SK-N-SH treated with all-trans-retinoic acid at 6 μM for 48 hours (cell line): ENCODE measurements at regions not wholly inside any gene's neighbourhood (a gene's known extent, or its start where the extent isn't known, plus 50 kb on each side); places are given as distances from the start of the nearest gene placed in this dataset.

Experiments
- ATAC-seq: fragments of 200-7000 bp; cut with Tn5 transposase; 3 replicates; pipeline ENCODE4 v1.9.1; 2020; ENCODE audit warnings: mild to moderate bottlenecking, moderate library complexity
- ARNTL ChIP-seq: fragments of 450-650 bp; formaldehyde crosslinking; IDR thresholded peaks from 2 replicates; pipeline ENCODE4 v1.5.0; 2020; ENCODE audit warnings: low read depth, mild to moderate bottlenecking, moderate library complexity, borderline replicate concordance
- BACH2 ChIP-seq: fragments of 250-450 bp; sonication (Bioruptor Pico); IDR thresholded peaks from 2 replicates; pipeline ENCODE4 v1.9.0; 2021; ENCODE audit warnings: mild to moderate bottlenecking, borderline replicate concordance
- CSDC2 ChIP-seq: fragments of 250-450 bp; sonication (Bioruptor Pico); IDR thresholded peaks from 2 replicates; pipeline ENCODE4 v1.5.0; 2020; ENCODE audit warnings: mild to moderate bottlenecking, moderate library complexity
- CSRNP3 ChIP-seq: fragments of 250-450 bp; sonication (Bioruptor Pico); IDR thresholded peaks from 2 replicates; pipeline ENCODE4 v1.5.1; 2021; ENCODE audit warnings: mild to moderate bottlenecking, moderate library complexity
- ESRRG ChIP-seq: fragments of 250-450 bp; sonication (Bioruptor Pico); IDR thresholded peaks from 2 replicates; pipeline ENCODE4 v1.6.1; 2021; ENCODE audit warnings: mild to moderate bottlenecking
- GLIS3 ChIP-seq: fragments of 250-450 bp; sonication (Bioruptor Pico); IDR thresholded peaks from 2 replicates; pipeline ENCODE4 v1.5.0; 2020; ENCODE audit warnings: mild to moderate bottlenecking, moderate library complexity
- ISL1 ChIP-seq: fragments of 250-450 bp; sonication (Bioruptor Pico); IDR thresholded peaks from 2 replicates; pipeline ENCODE4 v2.1.2; 2022; ENCODE audit warnings: mild to moderate bottlenecking, moderate library complexity
- OSR1 ChIP-seq: fragments of 250-450 bp; sonication (Bioruptor Pico); IDR thresholded peaks from 2 replicates; pipeline ENCODE4 v1.8.0; 2022; ENCODE audit warnings: moderate library complexity, mild to moderate bottlenecking, inconsistent platforms
- PATZ1 ChIP-seq: fragments of 250-450 bp; sonication (Bioruptor Pico); IDR thresholded peaks from 2 replicates; pipeline ENCODE4 v1.8.0; 2020; ENCODE audit warnings: mild to moderate bottlenecking, moderate library complexity, borderline replicate concordance
- POU6F1 ChIP-seq: fragments of 250-450 bp; sonication (Bioruptor Pico); IDR thresholded peaks from 2 replicates; pipeline ENCODE4 v1.8.0; 2021; ENCODE audit warnings: low read depth, mild to moderate bottlenecking, moderate library complexity, borderline replicate concordance
- PPARA ChIP-seq: fragments of 250-450 bp; sonication (Bioruptor Pico); IDR thresholded peaks from 2 replicates; pipeline ENCODE4 v1.5.0; 2020; ENCODE audit warnings: mild to moderate bottlenecking, borderline replicate concordance
- RARB ChIP-seq: fragments of 250-450 bp; sonication (Bioruptor Pico); IDR thresholded peaks from 2 replicates; pipeline ENCODE4 v1.8.0; 2021; ENCODE audit warnings: mild to moderate bottlenecking, moderate library complexity
- SNAI2 ChIP-seq: fragments of 250-450 bp; sonication (Bioruptor Pico); IDR thresholded peaks from 2 replicates; pipeline ENCODE4 v1.5.0; 2020; ENCODE audit warnings: mild to moderate bottlenecking, moderate library complexity
- TCF4 ChIP-seq: fragments of 250-450 bp; sonication (Bioruptor Pico); IDR thresholded peaks from 2 replicates; pipeline ENCODE4 v1.8.0; 2021; ENCODE audit warnings: mild to moderate bottlenecking, moderate library complexity, borderline replicate concordance
- TOX ChIP-seq: fragments of 250-450 bp; sonication (Bioruptor Pico); IDR thresholded peaks from 2 replicates; pipeline ENCODE4 v1.8.0; 2021; ENCODE audit warnings: mild to moderate bottlenecking, moderate library complexity, borderline replicate concordance
- ZC3H10 ChIP-seq: fragments of 250-450 bp; sonication (Bioruptor Pico); IDR thresholded peaks from 2 replicates; pipeline ENCODE4 v1.5.1; 2021; ENCODE audit warnings: mild to moderate bottlenecking, moderate library complexity
- ZFP3 ChIP-seq: fragments of 250-450 bp; sonication (Bioruptor Pico); IDR thresholded peaks from 2 replicates; pipeline ENCODE4 v1.5.0; 2020; ENCODE audit warnings: mild to moderate bottlenecking, moderate library complexity
- ZFP30 ChIP-seq: fragments of 450-650 bp; formaldehyde crosslinking; IDR thresholded peaks from 2 replicates; pipeline ENCODE4 v1.5.0; 2022; ENCODE audit warnings: mild to moderate bottlenecking, moderate library complexity
- ZNF565 ChIP-seq: fragments of 450-650 bp; formaldehyde crosslinking; conservative IDR thresholded peaks from 2 replicates; pipeline ENCODE4 v1.5.0; 2020; ENCODE audit warnings: low read depth, mild to moderate bottlenecking, moderate library complexity
- ZNF70 ChIP-seq: fragments of 450-650 bp; formaldehyde crosslinking; IDR thresholded peaks from 2 replicates; pipeline ENCODE4 v1.5.0; 2020; ENCODE audit warnings: mild to moderate bottlenecking, moderate library complexity
- ZNF8 ChIP-seq: fragments of 450-650 bp; formaldehyde crosslinking; IDR thresholded peaks from 2 replicates; pipeline ENCODE4 v1.5.0; 2020; ENCODE audit warnings: mild to moderate bottlenecking, moderate library complexity
- TF ChIP-seq, protein P1 (sequence below): fragments of 250-450 bp; sonication (Bioruptor Pico); IDR thresholded peaks from 2 replicates; pipeline ENCODE4 v1.5.0; 2020; ENCODE audit warnings: mild to moderate bottlenecking, moderate library complexity
- TF ChIP-seq, protein P2 (sequence below): fragments of 250-450 bp; sonication (Bioruptor Pico); IDR thresholded peaks from 2 replicates; pipeline ENCODE4 v1.5.1; 2020; ENCODE audit warnings: low read depth, mild to moderate bottlenecking, moderate library complexity

DNA sequence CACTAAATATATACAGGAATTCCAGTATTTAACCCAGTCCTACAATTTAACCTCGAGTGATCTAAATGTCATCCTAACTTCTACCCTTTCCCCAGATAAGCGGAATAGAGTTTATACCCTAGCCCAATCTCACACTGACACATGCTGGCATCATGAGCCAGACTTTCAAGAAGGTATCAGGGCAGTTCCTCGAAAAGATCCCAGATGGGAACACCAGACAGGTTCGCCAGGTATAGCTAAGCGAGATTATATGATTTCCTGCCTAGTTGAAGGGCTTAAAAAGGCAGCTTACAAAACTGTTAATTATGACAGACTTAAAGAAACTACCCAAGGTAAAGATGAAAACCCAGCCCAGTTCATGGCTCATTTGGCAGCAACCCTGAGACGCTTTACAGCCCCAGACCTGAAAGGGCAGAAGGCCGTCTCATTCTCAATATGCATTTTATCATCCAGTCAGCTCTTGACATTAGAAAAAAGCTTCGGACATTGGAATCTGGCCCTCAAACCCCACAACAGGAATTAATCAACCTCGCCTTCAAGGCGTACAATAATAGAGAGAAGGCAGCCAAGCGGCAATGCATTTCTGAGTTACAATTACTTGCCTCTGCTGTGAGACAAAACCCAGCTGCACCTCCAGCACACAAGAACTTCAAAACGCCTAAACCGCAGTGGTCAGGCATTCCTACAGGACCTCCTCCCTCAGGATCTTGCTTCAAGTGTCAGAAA is 668.2 kb upstream of the PKDCC start:
- no peak for ATAC-seq
- TF ChIP-seq ZNF565 (CRISPR knock-in tag) = no peak
- no peak for TF ChIP-seq ESRRG
- TF ChIP-seq ZC3H10 (CRISPR knock-in tag) = no peak
- no peak for TF ChIP-seq PPARA (CRISPR knock-in tag)
- TF ChIP-seq, protein P1, sequence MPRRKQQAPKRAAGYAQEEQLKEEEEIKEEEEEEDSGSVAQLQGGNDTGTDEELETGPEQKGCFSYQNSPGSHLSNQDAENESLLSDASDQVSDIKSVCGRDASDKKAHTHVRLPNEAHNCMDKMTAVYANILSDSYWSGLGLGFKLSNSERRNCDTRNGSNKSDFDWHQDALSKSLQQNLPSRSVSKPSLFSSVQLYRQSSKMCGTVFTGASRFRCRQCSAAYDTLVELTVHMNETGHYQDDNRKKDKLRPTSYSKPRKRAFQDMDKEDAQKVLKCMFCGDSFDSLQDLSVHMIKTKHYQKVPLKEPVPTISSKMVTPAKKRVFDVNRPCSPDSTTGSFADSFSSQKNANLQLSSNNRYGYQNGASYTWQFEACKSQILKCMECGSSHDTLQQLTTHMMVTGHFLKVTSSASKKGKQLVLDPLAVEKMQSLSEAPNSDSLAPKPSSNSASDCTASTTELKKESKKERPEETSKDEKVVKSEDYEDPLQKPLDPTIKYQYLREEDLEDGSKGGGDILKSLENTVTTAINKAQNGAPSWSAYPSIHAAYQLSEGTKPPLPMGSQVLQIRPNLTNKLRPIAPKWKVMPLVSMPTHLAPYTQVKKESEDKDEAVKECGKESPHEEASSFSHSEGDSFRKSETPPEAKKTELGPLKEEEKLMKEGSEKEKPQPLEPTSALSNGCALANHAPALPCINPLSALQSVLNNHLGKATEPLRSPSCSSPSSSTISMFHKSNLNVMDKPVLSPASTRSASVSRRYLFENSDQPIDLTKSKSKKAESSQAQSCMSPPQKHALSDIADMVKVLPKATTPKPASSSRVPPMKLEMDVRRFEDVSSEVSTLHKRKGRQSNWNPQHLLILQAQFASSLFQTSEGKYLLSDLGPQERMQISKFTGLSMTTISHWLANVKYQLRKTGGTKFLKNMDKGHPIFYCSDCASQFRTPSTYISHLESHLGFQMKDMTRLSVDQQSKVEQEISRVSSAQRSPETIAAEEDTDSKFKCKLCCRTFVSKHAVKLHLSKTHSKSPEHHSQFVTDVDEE = no peak
- no peak for TF ChIP-seq ZNF70
- no peak for TF ChIP-seq ZFP30
- no peak for TF ChIP-seq TCF4 (CRISPR knock-in tag)
- no peak for TF ChIP-seq BACH2 (CRISPR knock-in tag)
- no peak for TF ChIP-seq RARB (CRISPR knock-in tag)
- TF ChIP-seq TOX (CRISPR knock-in tag) = no peak

DNA sequence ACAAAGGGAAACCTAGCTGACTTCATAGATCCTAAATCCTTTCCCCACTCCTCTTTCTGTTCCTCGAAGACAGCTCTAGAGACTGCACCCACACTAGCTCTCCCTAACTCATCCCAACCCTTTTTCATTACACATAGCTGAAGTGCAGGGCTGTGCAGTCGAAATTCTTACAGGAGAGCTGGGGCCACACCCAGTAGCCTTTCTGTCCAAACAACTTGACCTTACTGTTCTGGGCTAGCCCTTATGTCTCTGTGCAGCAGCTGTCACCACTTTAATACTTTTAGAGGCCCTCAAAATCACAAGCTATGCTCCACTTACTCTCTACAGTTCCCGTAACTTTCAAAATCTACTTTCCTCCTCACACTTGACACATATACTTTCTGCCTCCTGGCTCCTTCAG is 666.1 kb upstream of the PKDCC start:
- TF ChIP-seq OSR1 (CRISPR knock-in tag) (no peak), CSRNP3 (CRISPR knock-in tag) (no peak), ISL1 (CRISPR knock-in tag) (no peak), ZFP30 (no peak), TOX (CRISPR knock-in tag) (no peak), ESRRG (no peak), ZC3H10 (CRISPR knock-in tag) (no peak), PPARA (CRISPR knock-in tag) (no peak), CSDC2 (CRISPR knock-in tag) (no peak), PATZ1 (no peak), GLIS3 (CRISPR knock-in tag) (no peak)
- TF ChIP-seq, protein P2, sequence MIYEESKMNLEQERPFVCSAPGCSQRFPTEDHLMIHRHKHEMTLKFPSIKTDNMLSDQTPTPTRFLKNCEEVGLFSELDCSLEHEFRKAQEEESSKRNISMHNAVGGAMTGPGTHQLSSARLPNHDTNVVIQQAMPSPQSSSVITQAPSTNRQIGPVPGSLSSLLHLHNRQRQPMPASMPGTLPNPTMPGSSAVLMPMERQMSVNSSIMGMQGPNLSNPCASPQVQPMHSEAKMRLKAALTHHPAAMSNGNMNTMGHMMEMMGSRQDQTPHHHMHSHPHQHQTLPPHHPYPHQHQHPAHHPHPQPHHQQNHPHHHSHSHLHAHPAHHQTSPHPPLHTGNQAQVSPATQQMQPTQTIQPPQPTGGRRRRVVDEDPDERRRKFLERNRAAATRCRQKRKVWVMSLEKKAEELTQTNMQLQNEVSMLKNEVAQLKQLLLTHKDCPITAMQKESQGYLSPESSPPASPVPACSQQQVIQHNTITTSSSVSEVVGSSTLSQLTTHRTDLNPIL (CRISPR knock-in tag) = no peak
- ATAC-seq = no peak

GRCh38 chr2:41387519-41387918 is 660.3 kb upstream of the PKDCC start:
- TF ChIP-seq, protein P1 = no peak
- TF ChIP-seq GLIS3 (CRISPR knock-in tag) (no peak), ISL1 (CRISPR knock-in tag) (no peak), ZFP3 (no peak), ZNF8 (CRISPR knock-in tag) (no peak), ARNTL (CRISPR knock-in tag) (no peak), RARB (CRISPR knock-in tag) (no peak), PPARA (CRISPR knock-in tag) (no peak), SNAI2 (CRISPR knock-in tag) (no peak), BACH2 (CRISPR knock-in tag) (no peak), ESRRG (no peak), ZNF70 (no peak), CSRNP3 (CRISPR knock-in tag) (no peak), ZNF565 (CRISPR knock-in tag) (no peak), ZC3H10 (CRISPR knock-in tag) (no peak), TCF4 (CRISPR knock-in tag) (no peak), POU6F1 (CRISPR knock-in tag) (no peak), OSR1 (CRISPR knock-in tag) (no peak)
- ATAC-seq = no peak
